ENCODE measurements at regions not wholly inside any gene's neighbourhood (a gene's known extent, or its start where the extent isn't known, plus 50 kb on each side); places are given as distances from the start of the nearest gene placed in this dataset.
A peak's percentile ranks its signal among the peaks of the same experiment; 100 is the strongest.

DNA sequence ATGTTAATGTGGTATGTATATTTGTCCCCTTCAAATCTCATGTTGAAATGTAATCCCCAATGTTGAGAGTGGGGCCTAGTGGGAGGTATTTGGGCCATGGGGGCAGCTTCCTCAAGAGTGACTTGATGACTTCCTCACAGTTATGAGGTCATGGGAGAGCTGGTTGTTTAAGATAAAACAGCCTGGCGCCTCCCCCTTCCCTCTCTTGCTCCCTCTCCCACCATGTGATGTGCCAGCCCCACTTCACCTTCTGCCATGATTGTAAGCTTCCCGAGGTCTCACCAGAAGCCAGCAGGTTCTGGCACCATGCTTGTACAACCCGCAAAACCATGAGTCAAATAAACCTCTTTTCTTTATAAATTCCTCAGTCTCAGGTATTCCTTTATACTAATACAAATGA, 258.3 kb upstream of the POU3F3 start:
- TF ChIP-seq, protein P1, sequence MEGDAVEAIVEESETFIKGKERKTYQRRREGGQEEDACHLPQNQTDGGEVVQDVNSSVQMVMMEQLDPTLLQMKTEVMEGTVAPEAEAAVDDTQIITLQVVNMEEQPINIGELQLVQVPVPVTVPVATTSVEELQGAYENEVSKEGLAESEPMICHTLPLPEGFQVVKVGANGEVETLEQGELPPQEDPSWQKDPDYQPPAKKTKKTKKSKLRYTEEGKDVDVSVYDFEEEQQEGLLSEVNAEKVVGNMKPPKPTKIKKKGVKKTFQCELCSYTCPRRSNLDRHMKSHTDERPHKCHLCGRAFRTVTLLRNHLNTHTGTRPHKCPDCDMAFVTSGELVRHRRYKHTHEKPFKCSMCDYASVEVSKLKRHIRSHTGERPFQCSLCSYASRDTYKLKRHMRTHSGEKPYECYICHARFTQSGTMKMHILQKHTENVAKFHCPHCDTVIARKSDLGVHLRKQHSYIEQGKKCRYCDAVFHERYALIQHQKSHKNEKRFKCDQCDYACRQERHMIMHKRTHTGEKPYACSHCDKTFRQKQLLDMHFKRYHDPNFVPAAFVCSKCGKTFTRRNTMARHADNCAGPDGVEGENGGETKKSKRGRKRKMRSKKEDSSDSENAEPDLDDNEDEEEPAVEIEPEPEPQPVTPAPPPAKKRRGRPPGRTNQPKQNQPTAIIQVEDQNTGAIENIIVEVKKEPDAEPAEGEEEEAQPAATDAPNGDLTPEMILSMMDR (IDR thresholded peaks at IDR 0.05; ENCODE audit: insufficient read depth, low read length, poor library complexity, severe bottlenecking) = no peak
- no peak for DNase-seq (ENCODE audit: low read depth)
- no peak overlapping the region for H3K4me3 ChIP-seq (ENCODE audit: low read depth, low read length)
- H3K36me3 ChIP-seq (ENCODE audit: control insufficient read depth, insufficient read depth, low read length) = no peaks in the 10 kb centered on the region
- H3K27me3 ChIP-seq (ENCODE audit: control insufficient read depth, insufficient read depth, low read length) = no peaks in the 10 kb centered on the region

DNA sequence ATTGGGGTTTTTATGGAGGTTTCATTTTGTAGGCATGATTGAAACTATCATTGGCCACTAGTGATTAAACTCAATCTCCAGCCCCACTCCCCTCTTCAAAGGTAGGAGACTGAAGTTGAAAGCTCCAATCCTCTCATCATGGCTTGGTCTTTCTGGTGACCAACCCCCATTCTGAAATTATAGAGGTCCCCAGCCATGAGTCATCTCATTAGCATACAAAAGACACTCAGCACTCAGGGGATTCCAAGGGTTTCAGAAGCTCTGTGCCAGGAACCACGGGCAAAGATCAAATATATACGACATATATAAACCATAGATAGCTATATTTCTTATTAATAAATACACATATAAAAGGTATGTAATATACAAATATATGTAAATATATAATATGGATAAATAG, 256.0 kb upstream of the POU3F3 start:
- DNase-seq (ENCODE audit: low read depth) = no peak
- H3K4me3 ChIP-seq (ENCODE audit: low read depth, low read length) = no peak overlapping the region
- no peaks in the 10 kb centered on the region for H3K36me3 ChIP-seq (ENCODE audit: control insufficient read depth, insufficient read depth, low read length)
- H3K27me3 ChIP-seq (ENCODE audit: control insufficient read depth, insufficient read depth, low read length) = no peaks in the 10 kb centered on the region
- TF ChIP-seq, protein P1 (IDR thresholded peaks at IDR 0.05; ENCODE audit: insufficient read depth, low read length, poor library complexity, severe bottlenecking) = no peak

DNA sequence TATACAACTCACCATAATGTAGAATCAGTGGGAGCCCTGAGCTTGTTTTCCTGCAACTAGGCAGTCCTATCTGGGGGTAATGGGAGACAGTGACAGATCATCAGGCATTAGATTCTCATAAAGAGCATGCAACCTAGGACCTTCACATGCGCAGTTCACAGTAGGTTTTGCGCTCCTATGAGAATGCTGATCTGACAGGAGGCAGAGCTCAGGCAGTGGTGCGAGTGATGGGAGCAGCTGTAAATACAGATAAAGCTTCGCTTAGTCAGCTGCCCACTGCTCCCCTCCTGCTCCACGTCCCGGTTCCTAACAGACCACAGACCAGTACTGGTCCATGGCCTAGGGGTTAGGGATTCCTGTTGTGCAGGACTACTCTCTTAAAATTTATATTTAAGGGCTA, 255.3 kb upstream of the POU3F3 start:
- H3K27me3 ChIP-seq (ENCODE audit: control insufficient read depth, insufficient read depth, low read length) = no peaks in the 10 kb centered on the region

DNA sequence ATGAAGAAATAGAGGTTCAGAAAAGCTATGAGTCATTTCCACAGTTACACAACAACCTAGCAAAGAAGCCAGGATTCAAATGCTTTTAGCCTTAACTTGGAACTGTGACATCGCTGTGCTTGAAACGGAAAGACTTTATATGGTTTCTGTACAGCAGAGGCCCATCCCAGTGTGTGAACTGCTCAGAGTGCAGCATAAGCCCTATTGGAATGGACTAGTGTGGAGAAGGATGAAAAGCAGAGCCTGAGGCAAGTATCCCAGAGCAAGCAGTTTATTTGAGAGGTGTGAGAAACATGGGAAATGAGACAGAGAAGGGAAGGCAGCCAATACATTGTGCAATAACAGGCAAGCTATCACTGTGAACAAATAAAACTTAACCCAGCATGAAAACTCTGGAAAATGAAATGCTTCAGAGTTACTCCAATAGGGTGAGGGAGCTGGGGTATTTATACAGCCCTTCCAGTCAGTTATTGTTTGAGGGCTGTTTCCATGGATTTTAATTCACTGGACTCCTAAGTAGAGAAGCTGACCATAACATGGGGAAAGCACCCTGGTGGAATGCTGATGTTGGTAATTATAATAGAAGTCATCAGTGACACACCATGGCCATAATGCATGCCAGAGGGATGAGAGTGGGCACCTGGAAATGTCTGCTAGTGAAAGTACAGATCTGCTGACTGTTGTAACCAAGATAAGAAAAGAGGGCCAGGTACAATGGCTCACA, 254.0 kb upstream of the POU3F3 start:
- DNase-seq (ENCODE audit: low read depth) = peak; percentile 55
- TF ChIP-seq, protein P1 (IDR thresholded peaks at IDR 0.05; ENCODE audit: insufficient read depth, low read length, poor library complexity, severe bottlenecking) = no peak
- H3K4me3 ChIP-seq (ENCODE audit: low read depth, low read length) = no peak overlapping the region
- H3K36me3 ChIP-seq (ENCODE audit: control insufficient read depth, insufficient read depth, low read length) = no peaks in the 10 kb centered on the region
- H3K27me3 ChIP-seq (ENCODE audit: control insufficient read depth, insufficient read depth, low read length) = no peaks in the 10 kb centered on the region

More for the DNA sequence above, 255.3 kb upstream of the POU3F3 start:
- TF ChIP-seq, protein P1 (IDR thresholded peaks at IDR 0.05; ENCODE audit: insufficient read depth, low read length, poor library complexity, severe bottlenecking) = no peak
- no peaks in the 10 kb centered on the region for H3K36me3 ChIP-seq (ENCODE audit: control insufficient read depth, insufficient read depth, low read length)
- DNase-seq (ENCODE audit: low read depth) = no peak
- no peak overlapping the region for H3K4me3 ChIP-seq (ENCODE audit: low read depth, low read length)

DNA sequence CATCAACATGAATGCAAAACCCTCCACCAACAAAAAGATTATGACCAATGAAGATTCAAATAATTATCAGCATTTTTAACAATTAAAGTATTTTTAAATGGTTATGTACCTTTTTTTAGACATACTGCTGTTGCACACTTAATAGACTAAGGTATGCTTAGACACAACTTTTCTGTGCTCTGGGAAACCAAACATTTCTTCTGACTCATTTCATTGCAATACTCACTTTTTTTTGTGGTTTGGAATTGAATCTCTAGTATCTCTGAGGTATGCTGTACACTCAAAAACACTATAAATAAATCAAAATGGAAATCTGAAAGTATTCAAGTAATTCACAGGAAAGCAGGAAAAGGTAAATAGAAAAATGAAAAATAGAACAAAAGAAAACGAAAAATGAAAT, 247.9 kb upstream of the POU3F3 start:
- no peaks in the 10 kb centered on the region for H3K36me3 ChIP-seq (ENCODE audit: control insufficient read depth, insufficient read depth, low read length)
- DNase-seq (ENCODE audit: low read depth) = no peak
- TF ChIP-seq, protein P1 (IDR thresholded peaks at IDR 0.05; ENCODE audit: insufficient read depth, low read length, poor library complexity, severe bottlenecking) = no peak
- no peak overlapping the region for H3K4me3 ChIP-seq (ENCODE audit: low read depth, low read length)
- H3K27me3 ChIP-seq (ENCODE audit: control insufficient read depth, insufficient read depth, low read length) = no peaks in the 10 kb centered on the region

DNA sequence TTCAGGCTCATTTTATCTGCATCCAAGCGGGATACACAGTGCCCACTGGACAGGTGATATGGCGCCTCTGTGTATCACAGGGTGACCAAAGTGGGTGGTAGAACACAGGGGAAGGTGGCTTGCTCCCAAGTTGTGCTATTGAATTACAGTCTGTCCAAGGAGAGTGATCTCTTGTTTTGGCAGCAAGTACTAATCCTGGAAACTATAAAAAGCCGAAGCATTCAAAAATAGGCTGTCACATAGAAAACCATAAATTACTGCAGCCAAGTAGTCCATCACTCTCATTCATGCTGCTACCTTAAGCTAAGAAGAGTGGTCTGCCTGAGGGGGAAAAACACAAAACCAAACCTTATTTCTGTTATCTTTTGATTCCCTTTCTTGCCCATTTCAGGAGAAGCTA, 237.1 kb upstream of the POU3F3 start:
- Histone ChIP-seq H3K27me3 (ENCODE audit: control insufficient read depth, insufficient read depth, low read length) (no peaks in the 10 kb centered on the region), H3K36me3 (ENCODE audit: control insufficient read depth, insufficient read depth, low read length) (no peaks in the 10 kb centered on the region), H3K4me3 (ENCODE audit: low read depth, low read length) (no peak overlapping the region)
- DNase-seq (ENCODE audit: low read depth) = no peak
- TF ChIP-seq, protein P1 (IDR thresholded peaks at IDR 0.05; ENCODE audit: insufficient read depth, low read length, poor library complexity, severe bottlenecking) = no peak
